Activated CD4-positive, alpha-beta T cell treated with anti-CD3 and anti-CD28 coated beads, Interleukin-2, Interleukin-4, amounts not matched to agents 100 ng/mL and 50 ng/mL, durations not matched to agents 16 hours and 8 hours (primary cell): ENCODE measurements at regions not wholly inside any gene's neighbourhood (a gene's known extent, or its start where the extent isn't known, plus 50 kb on each side); places are given as distances from the start of the nearest gene placed in this dataset.
A peak's percentile ranks its signal among the peaks of the same experiment; 100 is the strongest.
"Not testable (repeated sequence)": the region's sequence is repeated elsewhere in the genome, so short reads cannot be mapped to it uniquely, and the experiment has no call there.

Experiments
- DNase-seq: peaks from one replicate; pipeline ENCODE4 v3.0.0-alpha.2; 2020; ENCODE audit warnings: low spot score

GRCh38 chr9:91512235-91512634 lies 88.6 kb upstream of the NFIL3 start:
- not testable (repeated sequence) for DNase-seq

GRCh38 chr9:91503673-91504081 lies 80.0 kb upstream of the NFIL3 start:
- no peak for DNase-seq

- DNase-seq: no peak
Observed at GRCh38 chr9:91502913-91503672, 79.5 kb upstream of the NFIL3 start.

- no peak for DNase-seq
Observed at GRCh38 chr9:91502475-91502874, 78.8 kb upstream of the NFIL3 start.

- peak; percentile 76 for DNase-seq
Observed at GRCh38 chr9:91500509-91501014, 76.9 kb upstream of the NFIL3 start.

- no peak for DNase-seq
Observed at GRCh38 chr9:91496351-91496750, 72.7 kb upstream of the NFIL3 start.

- DNase-seq: no peak
Observed at GRCh38 chr9:91495450-91495849, 71.8 kb upstream of the NFIL3 start.

- DNase-seq: no peak
Observed at GRCh38 chr9:91494751-91495150, 71.1 kb upstream of the NFIL3 start.

GRCh38 chr9:91492237-91492636 lies 68.6 kb upstream of the NFIL3 start:
- DNase-seq: no peak

GRCh38 chr9:91491624-91492023 lies 68.0 kb upstream of the NFIL3 start:
- DNase-seq: no peak

GRCh38 chr9:91489361-91489899 lies 65.8 kb upstream of the NFIL3 start:
- DNase-seq: no peak

- DNase-seq: no peak
Observed at GRCh38 chr9:91488341-91488740, 64.7 kb upstream of the NFIL3 start.

- no peak for DNase-seq
Observed at GRCh38 chr9:91486699-91487497, 63.3 kb upstream of the NFIL3 start.

GRCh38 chr9:91485006-91485405 lies 61.4 kb upstream of the NFIL3 start:
- DNase-seq: no peak

GRCh38 chr9:91483835-91484234 lies 60.2 kb upstream of the NFIL3 start:
- no peak for DNase-seq

- DNase-seq: no peak
Observed at GRCh38 chr9:91483189-91483691, 59.6 kb upstream of the NFIL3 start.

- no peak for DNase-seq
Observed at GRCh38 chr9:91481972-91482371, 58.3 kb upstream of the NFIL3 start.

GRCh38 chr9:91477106-91477505 lies 53.5 kb upstream of the NFIL3 start:
- DNase-seq: no peak

- DNase-seq: no peak
Observed at GRCh38 chr9:91474656-91475055, 51.0 kb upstream of the NFIL3 start.
